HepG2 (cell line): ENCODE measurements at regions not wholly inside any gene's neighbourhood (a gene's known extent, or its start where the extent isn't known, plus 50 kb on each side); places are given as distances from the start of the nearest gene placed in this dataset.

Experiments
- ATAC-seq: fragments of 200-7000 bp; cut with Tn5 transposase; 3 replicates; pipeline ENCODE4 v1.9.1; 2020; ENCODE audit warnings: mild to moderate bottlenecking, moderate library complexity
- BruUV-seq: library from RNA; stranded (reverse); fragments of 400-500 nt; replicated peaks from 2 replicates; lab custom pipeline; 2021; lab: Mats Ljungman, UMichigan
- CTCF ChIA-PET: fragments of 300-600 bp; formaldehyde crosslinking; extraction: SDS; loops from one replicate; lab custom pipeline; 2021; ENCODE audit warnings: low total read pairs, inconsistent platforms, low intra/inter-chr PET ratio; lab: Yijun Ruan, JAX
- POLR2A ChIA-PET: fragments of 350-600 bp; sonication (Branson Sonifier 250); formaldehyde crosslinking; loops from one replicate; lab custom pipeline; 2020; ENCODE audit warnings: antibody characterized with exemption, inconsistent platforms; lab: Yijun Ruan, JAX
- DNase-seq: peaks from one replicate; pipeline ENCODE4 v3.0.0-alpha.2; 2015; ENCODE audit warnings: low spot score
- FAIRE-seq: peaks from 3 replicates; lab custom pipeline; 2011; peaks lifted over from hg19 to GRCh38; lab: Jason Lieb, UNC
- H2AFZ ChIP-seq: one replicate; pipeline ENCODE4 v1.6.1; 2011; ENCODE audit warnings: low read length, inconsistent platforms
- H3K27ac ChIP-seq: fragments of 300-600 bp; 3 replicates; pipeline ENCODE4 v1.8.0; 2011; ENCODE audit warnings: mixed run types, mild to moderate bottlenecking, mixed read lengths, low read length, inconsistent platforms; ENCODE audit not compliant: insufficient read depth; ENCODE audit errors: extremely low read length
- H3K27me3 ChIP-seq, 2 experiments: fragments of 200-600 bp in 1 of 2; 2 replicates in 1 of 2; 3 replicates in 1 of 2; pipeline versions ENCODE4 v1.6.0 to v1.8.0; 2011; ENCODE audit warnings: low read length in 2 of 2, mild to moderate bottlenecking in 2 of 2, moderate library complexity in 2 of 2, inconsistent platforms in 1 of 2; ENCODE audit not compliant: insufficient read depth in 2 of 2, control insufficient read depth in 1 of 2
- H3K36me3 ChIP-seq, 2 experiments: fragments of 200-600 bp in 1 of 2; replicated peaks in 1 of 2; 2 replicates in 1 of 2; 3 replicates in 1 of 2; pipeline versions ENCODE4 v1.5.1 to v1.8.0; 2011; ENCODE audit warnings: low read length in 2 of 2, inconsistent platforms in 1 of 2; ENCODE audit not compliant: insufficient read depth in 2 of 2, control insufficient read depth in 1 of 2
- H3K4me1 ChIP-seq: 2 replicates; pipeline ENCODE4 v1.5.1; 2012; ENCODE audit warnings: low read length, inconsistent platforms; ENCODE audit not compliant: insufficient read depth
- H3K4me2 ChIP-seq: 2 replicates; pipeline ENCODE4 v1.6.0; 2011; ENCODE audit warnings: low read depth, low read length, inconsistent platforms
- H3K4me3 ChIP-seq, 3 experiments: fragments of 200-600 bp in 1 of 3; sonication (generic), shearing (Covaris generic) in 1 of 3; replicated peaks in 1 of 3; 2 replicates each; pipeline ENCODE4 v1.5.1; 2011 to 2016; ENCODE audit warnings: low read length in 3 of 3, inconsistent platforms in 2 of 3, low read depth in 2 of 3, mild to moderate bottlenecking in 2 of 3, control low read depth in 1 of 3, mixed read lengths in 1 of 3; ENCODE audit not compliant: insufficient read depth in 1 of 3
- H3K79me2 ChIP-seq: one replicate; pipeline ENCODE4 v1.6.1; 2011; ENCODE audit warnings: low read length, inconsistent platforms; ENCODE audit not compliant: insufficient read depth
- H3K9ac ChIP-seq: 2 replicates; pipeline ENCODE4 v1.6.0; 2011; ENCODE audit warnings: mild to moderate bottlenecking, low read depth, low read length, inconsistent platforms; ENCODE audit not compliant: insufficient read depth
- H3K9me3 ChIP-seq: 2 replicates; pipeline ENCODE4 v1.5.1; 2012; ENCODE audit warnings: mild to moderate bottlenecking, low read length
- H4K20me1 ChIP-seq: 2 replicates; pipeline ENCODE4 v1.6.0; 2011; ENCODE audit warnings: inconsistent platforms, mild to moderate bottlenecking, low read length, moderate library complexity; ENCODE audit not compliant: insufficient read depth
- CTCF ChIP-seq: sonication (generic); formaldehyde crosslinking; IDR thresholded peaks from 2 replicates; pipeline ENCODE4 v1.5.0; 2020; ENCODE audit warnings: mild to moderate bottlenecking, missing genetic modification reagents, moderate library complexity
- HNF4A ChIP-seq: sonication (generic); formaldehyde crosslinking; IDR thresholded peaks from 2 replicates; pipeline ENCODE4 v1.4.0; 2020; ENCODE audit warnings: missing genetic modification reagents
- MYC ChIP-seq: sonication (generic); formaldehyde crosslinking; IDR thresholded peaks from 2 replicates; pipeline ENCODE4 v1.9.0; 2021; ENCODE audit warnings: missing genetic modification reagents, borderline replicate concordance
- MYPOP ChIP-seq: sonication (generic); formaldehyde crosslinking; IDR thresholded peaks from 2 replicates; pipeline ENCODE4 v1.8.1; 2023; ENCODE audit warnings: mild to moderate bottlenecking, moderate library complexity, missing genetic modification reagents
- SOX13 ChIP-seq, 3 experiments: fragments of 450-650 bp in 1 of 3; sonication (generic) in 1 of 3; formaldehyde crosslinking in 1 of 3; IDR thresholded peaks in 2 of 3; conservative IDR thresholded peaks in 1 of 3; 2 replicates each; pipeline versions ENCODE4 v1.5.0 to v1.6.1; 2016 to 2020; ENCODE audit warnings: antibody characterized with exemption in 1 of 3, mild to moderate bottlenecking in 1 of 3, missing compliant biosample characterization in 1 of 3, missing genetic modification reagents in 1 of 3, moderate library complexity in 1 of 3
- SOX5 ChIP-seq: IDR thresholded peaks from 2 replicates; pipeline ENCODE4 v1.6.1; 2016; ENCODE audit warnings: borderline replicate concordance
- ZNF652 ChIP-seq: IDR thresholded peaks from 2 replicates; pipeline ENCODE4 v1.6.1; 2016; ENCODE audit warnings: low read depth, borderline replicate concordance
- WGBS: methylation state at CpG from one replicate; pipeline ENCODE4 v1.1.6; 2017; ENCODE audit warnings: low lambda C conversion rate; 5-methylcytosine and 5-hydroxymethylcytosine counted together
- in situ Hi-C: cut with HindIII; loops from 2 replicates; pipeline ENCODE4 v1.10.0; 2017; ENCODE audit warnings: low pct_unique_long_range_greater_than_20kb; ENCODE audit not compliant: extremely low pct_ligation_motif_present
- intact Hi-C: fragments of 100-400 bp; cut with micrococcal nuclease; formaldehyde crosslinking; loops from one replicate; pipeline ENCODE4 v1.10.0; 2022; ENCODE audit not compliant: unreplicated experiment

- no TSS peak for BruUV-seq
- WGBS, result 6% methylated on average over 2 of the region's 2 CpGs
- no peak for FAIRE-seq
- Histone ChIP-seq H4K20me1 (no peaks in the 10 kb centered on the region), H3K4me3 (no peak overlapping the region)
- intact Hi-C loops, result loop anchor here (5.0 kb wide), 1 partner anchor 718 kb away; no protein-coding TSS in a partner anchor
- CTCF ChIA-PET, result no interaction called here
- in situ Hi-C loops, result no loop called here
- no peak for TF ChIP-seq MYPOP
- TF ChIP-seq, all 625 proteins: peak for 0
- POLR2A ChIA-PET, result no interaction called here
- ATAC-seq (no peak), DNase-seq (no peak)
- Histone ChIP-seq H3K4me1 (no peaks in the 10 kb centered on the region), H3K9ac (no peak overlapping the region), H2AFZ (no peak overlapping the region), H3K36me3 (no peaks in the 10 kb centered on the region), H3K79me2 (no peaks in the 10 kb centered on the region), H3K9me3 (no peaks in the 10 kb centered on the region), H3K4me2 (no peak overlapping the region), H3K27me3 (no peaks in the 10 kb centered on the region), H3K27ac (no peak overlapping the region)
Measured at GRCh38 chr2:59770651-59771050, 782.8 kb downstream of the BCL11A start.

GRCh38 chr2:59761966-59762365, 791.5 kb downstream of the BCL11A start:
- no peaks in the 10 kb centered on the region for H3K79me2 ChIP-seq
- POLR2A ChIA-PET, result no interaction called here
- no peaks in the 10 kb centered on the region for H3K36me3 ChIP-seq
- BruUV-seq, result no TSS peak
- no peak for TF ChIP-seq SOX13 (IDR thresholded peaks at IDR 0.05)
- peak in 1 of 2 experiments; percentile 68; a peak in 2 of 4 replicates for TF ChIP-seq SOX13 (CRISPR knock-in tag; conservative IDR thresholded peaks at IDR 0.05 in 1 of 2, IDR thresholded peaks at IDR 0.05 in 1 of 2)
- TF ChIP-seq ZNF652 (CRISPR knock-in tag), result peak; percentile 37; the same call in 1 of the 2 replicates
- no peak for TF ChIP-seq MYC (CRISPR knock-in tag)
- 0 out of 2 replicates have a peak, but pooled peaks have one; percentile 3 for TF ChIP-seq HNF4A (CRISPR knock-in tag)
- peak; percentile 60; the same call in 1 of the 2 replicates for TF ChIP-seq SOX5
- TF ChIP-seq CTCF (CRISPR knock-in tag), result 0 out of 2 replicates have a peak, but pooled peaks have one; percentile 22
- TF ChIP-seq, all 625 proteins: peak for 5
- Histone ChIP-seq H3K4me3 (no peak overlapping the region), H2AFZ (no peak overlapping the region), H3K4me2 (no peak overlapping the region), H3K27me3 (no peaks in the 10 kb centered on the region), H4K20me1 (no peaks in the 10 kb centered on the region), H3K27ac (no peak overlapping the region), H3K4me1 (no peaks in the 10 kb centered on the region), H3K9me3 (no peaks in the 10 kb centered on the region), H3K9ac (no peak overlapping the region)
- CTCF ChIA-PET, result no interaction called here
- intact Hi-C loops (no loop called here), in situ Hi-C loops (no loop called here)
- DNase-seq, result peak; percentile 43
- FAIRE-seq, result no peak
- WGBS, result 0% methylated on average over 1 of the region's 1 CpG
- ATAC-seq, result peak; percentile 65
